Heart right ventricle (tissue), 16 donors: ENCODE measurements at regions not wholly inside any gene's neighbourhood (a gene's known extent, or its start where the extent isn't known, plus 50 kb on each side); places are given as distances from the start of the nearest gene placed in this dataset.

ENCODE experiments used
- ATAC-seq, 8 donors: fragments of 200-7000 bp; cut with Tn5 transposase; one replicate each; pipeline ENCODE4 v1.9.1; 2020; ENCODE audit warnings: mild to moderate bottlenecking in 8 of 8, moderate library complexity in 8 of 8, moderate number of reproducible peaks in 1 of 8
- DNase-seq, 2 donors: peaks; one replicate each; pipeline ENCODE4 v3.0.0-alpha.2; 2020
- H3K27ac ChIP-seq, 10 donors: fragments of 200-600 bp; sonication (generic) in 2 of 10; one replicate each; pipeline versions ENCODE4 v1.5.0 to v1.8.0; 2020 to 2022; ENCODE audit warnings: mild to moderate bottlenecking in 3 of 10
- H3K27me3 ChIP-seq, 7 donors: fragments of 200-600 bp; one replicate each; pipeline ENCODE4 v1.8.0; 2021 to 2022; ENCODE audit warnings: mild to moderate bottlenecking in 2 of 7
- H3K36me3 ChIP-seq, 9 donors: fragments of 200-600 bp; sonication (generic) in 1 of 9; one replicate each; pipeline versions ENCODE4 v1.5.0 to v1.8.0; 2020 to 2022; ENCODE audit warnings: mild to moderate bottlenecking in 2 of 9
- H3K4me1 ChIP-seq, 9 donors: fragments of 200-600 bp; sonication (generic) in 1 of 9; one replicate each; pipeline versions ENCODE4 v1.5.0 to v1.8.0; 2020 to 2022; ENCODE audit warnings: mild to moderate bottlenecking in 4 of 9
- H3K4me3 ChIP-seq, 10 donors: fragments of 200-600 bp; sonication (generic) in 2 of 10; one replicate each; pipeline versions ENCODE4 v1.5.0 to v1.8.0; 2020 to 2022; ENCODE audit warnings: mild to moderate bottlenecking in 7 of 10, moderate library complexity in 2 of 10
- H3K9me3 ChIP-seq, 11 donors: fragments of 200-600 bp in 10 of 11; sonication (generic) in 2 of 11; one replicate each; pipeline versions ENCODE4 v1.5.0 to v1.8.0; 2013 to 2022; ENCODE audit warnings: mild to moderate bottlenecking in 2 of 11, control low read depth in 1 of 11, moderate library complexity in 1 of 11
- WGBS, 2 donors: extraction: QIAGEN DNeasy Blood & Tissue Kit; methylation state at CpG; one replicate each; pipeline ENCODE4 v1.1.7; 2013; ENCODE audit warnings: inconsistent platforms in 1 of 2; 5-methylcytosine and 5-hydroxymethylcytosine counted together
- intact Hi-C, 10 donors: fragments of 100-400 bp; cut with DNase I; formaldehyde crosslinking; loops; one replicate each; pipeline versions ENCODE4 v1.11.1 to v1.14.2; 2022
- TF ChIP-seq, protein P1 (sequence below), 9 donors: fragments of 200-600 bp; sonication (generic) in 2 of 9; IDR thresholded peaks; one replicate each; pipeline versions ENCODE4 v1.5.0 to v1.8.0; 2021 to 2022; ENCODE audit warnings: antibody characterized with exemption in 9 of 9, mild to moderate bottlenecking in 5 of 9, moderate library complexity in 1 of 9
- donor health status: Arrhythmogenic right ventricular cardiomyopathy.
- donor health status: ischemic (EF 13 %, LVEDD 7.1; RV severe dilation, severe dysfunction).
- donor health status: healthy with polysubstance abuse.
- donor health status: DM: no; HTN: yes; CAD: no.
- donor health status: DM: no; HTN: no; CAD: no.
- donor health status: ischemic (EF 25% LVEDD 6.9; RV normal size, moderate dysfunction).
- donor health status: ischemic (EF 25% LVEDD 5.7; RV mildly dilated, moderate dysfunction).
- donor health status: healthy.
- donor health status: DM: yes; HTN: yes; CAD: no.
- donor health status: Ischemic cardiomyopathy.
- donor health status: ischemic (EF 35%, LVEDD 5.7; RV mildly dilated, moderate dysfunction).
- donor health status: nonischemic (EF 11% LVEDD 7.7; RV severe dilation, severe dysfunction).
- donor health status: DM: yes; HTN: yes; CAD: no.
- donor health status: PGD.
- donor health status: ischemic (EF 29% LVEDD 5.4; RV normal size, mild dysfunction).
- donor health status: nonischemic (EF 23%, LVEDD 6.1; RV moderate dilation, normal function).

GRCh38 chr2:144132357-144132756, 387.6 kb downstream of the ZEB2 start:
- intact Hi-C loops, result no loop called here
- ATAC-seq (no peak), DNase-seq (no peak)
- TF ChIP-seq, protein P1, sequence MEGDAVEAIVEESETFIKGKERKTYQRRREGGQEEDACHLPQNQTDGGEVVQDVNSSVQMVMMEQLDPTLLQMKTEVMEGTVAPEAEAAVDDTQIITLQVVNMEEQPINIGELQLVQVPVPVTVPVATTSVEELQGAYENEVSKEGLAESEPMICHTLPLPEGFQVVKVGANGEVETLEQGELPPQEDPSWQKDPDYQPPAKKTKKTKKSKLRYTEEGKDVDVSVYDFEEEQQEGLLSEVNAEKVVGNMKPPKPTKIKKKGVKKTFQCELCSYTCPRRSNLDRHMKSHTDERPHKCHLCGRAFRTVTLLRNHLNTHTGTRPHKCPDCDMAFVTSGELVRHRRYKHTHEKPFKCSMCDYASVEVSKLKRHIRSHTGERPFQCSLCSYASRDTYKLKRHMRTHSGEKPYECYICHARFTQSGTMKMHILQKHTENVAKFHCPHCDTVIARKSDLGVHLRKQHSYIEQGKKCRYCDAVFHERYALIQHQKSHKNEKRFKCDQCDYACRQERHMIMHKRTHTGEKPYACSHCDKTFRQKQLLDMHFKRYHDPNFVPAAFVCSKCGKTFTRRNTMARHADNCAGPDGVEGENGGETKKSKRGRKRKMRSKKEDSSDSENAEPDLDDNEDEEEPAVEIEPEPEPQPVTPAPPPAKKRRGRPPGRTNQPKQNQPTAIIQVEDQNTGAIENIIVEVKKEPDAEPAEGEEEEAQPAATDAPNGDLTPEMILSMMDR (IDR thresholded peaks at IDR 0.05), result no peak
- 90% methylated on average over 2 of the region's 2 CpGs for WGBS, 2 donors
- H3K9me3 ChIP-seq, result no peaks in the 10 kb centered on the region
- peaks cover 0 to 6% (median 0%) of the 10 kb centered on the region in 9 donors for H3K36me3 ChIP-seq
- H3K27ac ChIP-seq, result no peak overlapping the region
- peaks cover 0 to 8% (median 0%) of the 10 kb centered on the region in 9 donors for H3K4me1 ChIP-seq
- H3K4me3 ChIP-seq, result no peak overlapping the region
- H3K27me3 ChIP-seq, result no peaks in the 10 kb centered on the region

- intact Hi-C loops, result no loop called here
- Histone ChIP-seq H3K9me3 (no peaks in the 10 kb centered on the region), H3K27me3 (no peaks in the 10 kb centered on the region), H3K36me3 (peaks cover 0 to 6% (median 0%) of the 10 kb centered on the region in 9 donors), H3K27ac (no peak overlapping the region), H3K4me1 (peaks cover 0 to 8% (median 0%) of the 10 kb centered on the region in 9 donors), H3K4me3 (no peak overlapping the region)
- DNase-seq, result no peak
- 83 to 88% methylated on average over 5 of the region's 5 CpGs for WGBS, 2 donors
- no peak for ATAC-seq
- TF ChIP-seq, protein P1 (IDR thresholded peaks at IDR 0.05), result no peak
Measured at GRCh38 chr2:144131042-144131441, 388.9 kb downstream of the ZEB2 start.

- TF ChIP-seq, protein P1 (IDR thresholded peaks at IDR 0.05), result no peak
- intact Hi-C loops, result no loop called here
- DNase-seq (no peak), ATAC-seq (no peak)
- no peak overlapping the region for H3K4me3 ChIP-seq
- no peaks in the 10 kb centered on the region for H3K9me3 ChIP-seq
- H3K36me3 ChIP-seq, result peaks cover 0 to 1% (median 0%) of the 10 kb centered on the region in 9 donors
- no peaks in the 10 kb centered on the region for H3K27me3 ChIP-seq
- no peak overlapping the region for H3K27ac ChIP-seq
- H3K4me1 ChIP-seq, result peaks cover 0 to 8% (median 0%) of the 10 kb centered on the region in 9 donors
Measured at GRCh38 chr2:144130551-144130950, 389.4 kb downstream of the ZEB2 start.

DNA sequence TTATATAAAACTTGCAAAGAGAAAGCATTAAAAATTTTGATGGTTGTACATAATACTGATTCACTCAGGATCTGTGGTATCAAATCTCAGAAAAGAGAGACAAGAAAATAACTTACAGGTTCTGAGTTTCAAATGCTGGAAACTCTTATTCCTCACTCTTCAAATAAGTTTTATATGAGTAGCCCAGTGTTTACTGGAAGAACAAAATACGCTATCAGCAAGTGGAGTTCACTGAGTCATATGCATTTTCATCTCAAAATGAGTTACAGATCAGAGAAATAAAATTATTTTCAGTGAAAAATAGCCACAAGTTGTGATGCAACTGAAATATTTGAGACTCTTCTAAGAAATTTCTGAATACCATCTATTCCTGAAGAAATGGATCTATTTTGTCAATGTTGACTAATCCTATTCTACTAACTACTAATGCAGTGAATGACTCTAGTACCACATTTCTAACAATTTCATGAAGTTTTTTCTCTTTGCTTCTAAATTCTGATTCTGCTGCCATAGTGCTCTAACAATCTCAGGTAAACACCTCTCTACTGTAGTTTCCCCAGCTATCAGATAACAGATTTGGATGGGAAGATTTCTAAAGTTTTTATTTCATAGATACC, 391.7 kb downstream of the ZEB2 start:
- Histone ChIP-seq H3K27ac (no peak overlapping the region), H3K36me3 (no peaks in the 10 kb centered on the region), H3K4me1 (no peaks in the 10 kb centered on the region), H3K27me3 (no peaks in the 10 kb centered on the region), H3K4me3 (no peak overlapping the region), H3K9me3 (no peaks in the 10 kb centered on the region)
- DNase-seq (no peak), ATAC-seq (no peak)
- 98 to 99% methylated on average over 1 of the region's 1 CpG for WGBS, 2 donors
- TF ChIP-seq, protein P1 (IDR thresholded peaks at IDR 0.05), result no peak
- intact Hi-C loops, result no loop called here
